ENCODE measurements at regions not wholly inside any gene's neighbourhood (a gene's known extent, or its start where the extent isn't known, plus 50 kb on each side); places are given as distances from the start of the nearest gene placed in this dataset.

DNA sequence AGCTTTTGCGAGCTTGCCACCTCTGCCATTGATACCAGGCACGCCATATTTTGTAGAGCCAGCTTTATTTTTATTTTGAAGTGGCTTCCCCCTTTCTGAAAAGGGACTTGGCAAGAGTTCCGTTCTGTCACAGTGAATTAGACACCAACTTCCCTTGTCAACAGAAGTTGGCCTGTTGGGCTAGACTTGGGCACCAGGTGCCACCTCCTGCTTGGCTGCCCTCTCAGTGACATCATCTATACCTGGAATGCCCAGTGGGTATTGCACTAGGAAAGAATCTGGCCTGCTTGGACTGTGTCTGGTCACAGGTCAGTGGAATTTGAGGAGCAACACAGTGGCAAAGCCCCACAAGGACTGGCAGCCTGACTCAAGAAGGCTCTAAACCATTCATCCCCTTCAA is 101.0 kb downstream of the BCL2L11 start:
- TF ChIP-seq CTCF (IDR thresholded peaks at IDR 0.05) = no peak
- no peak for TF ChIP-seq POLR2A (IDR thresholded peaks at IDR 0.05)

Data from thyroid gland (tissue), 4 donors.